HepG2 (cell line): ENCODE measurements at regions not wholly inside any gene's neighbourhood (a gene's known extent, or its start where the extent isn't known, plus 50 kb on each side); places are given as distances from the start of the nearest gene placed in this dataset.

Experiments used
- ATAC-seq: fragments of 200-7000 bp; cut with Tn5 transposase; 3 replicates; pipeline ENCODE4 v1.9.1; 2020; ENCODE audit warnings: mild to moderate bottlenecking, moderate library complexity
- BruUV-seq: library from RNA; stranded (reverse); fragments of 400-500 nt; replicated peaks from 2 replicates; lab custom pipeline; 2021; lab: Mats Ljungman, UMichigan
- CTCF ChIA-PET: fragments of 300-600 bp; formaldehyde crosslinking; extraction: SDS; loops from one replicate; lab custom pipeline; 2021; ENCODE audit warnings: low total read pairs, inconsistent platforms, low intra/inter-chr PET ratio; lab: Yijun Ruan, JAX
- POLR2A ChIA-PET: fragments of 350-600 bp; sonication (Branson Sonifier 250); formaldehyde crosslinking; loops from one replicate; lab custom pipeline; 2020; ENCODE audit warnings: antibody characterized with exemption, inconsistent platforms; lab: Yijun Ruan, JAX
- DNase-seq: peaks from one replicate; pipeline ENCODE4 v3.0.0-alpha.2; 2015; ENCODE audit warnings: low spot score
- FAIRE-seq: peaks from 3 replicates; lab custom pipeline; 2011; peaks lifted over from hg19 to GRCh38; lab: Jason Lieb, UNC
- H2AFZ ChIP-seq: one replicate; pipeline ENCODE4 v1.6.1; 2011; ENCODE audit warnings: low read length, inconsistent platforms
- H3K27ac ChIP-seq: fragments of 300-600 bp; 3 replicates; pipeline ENCODE4 v1.8.0; 2011; ENCODE audit warnings: mixed run types, mild to moderate bottlenecking, mixed read lengths, low read length, inconsistent platforms; ENCODE audit not compliant: insufficient read depth; ENCODE audit errors: extremely low read length
- H3K27me3 ChIP-seq, 2 experiments: fragments of 200-600 bp in 1 of 2; 2 replicates in 1 of 2; 3 replicates in 1 of 2; pipeline versions ENCODE4 v1.6.0 to v1.8.0; 2011; ENCODE audit warnings: low read length in 2 of 2, mild to moderate bottlenecking in 2 of 2, moderate library complexity in 2 of 2, inconsistent platforms in 1 of 2; ENCODE audit not compliant: insufficient read depth in 2 of 2, control insufficient read depth in 1 of 2
- H3K36me3 ChIP-seq, 2 experiments: fragments of 200-600 bp in 1 of 2; replicated peaks in 1 of 2; 2 replicates in 1 of 2; 3 replicates in 1 of 2; pipeline versions ENCODE4 v1.5.1 to v1.8.0; 2011; ENCODE audit warnings: low read length in 2 of 2, inconsistent platforms in 1 of 2; ENCODE audit not compliant: insufficient read depth in 2 of 2, control insufficient read depth in 1 of 2
- H3K4me1 ChIP-seq: 2 replicates; pipeline ENCODE4 v1.5.1; 2012; ENCODE audit warnings: low read length, inconsistent platforms; ENCODE audit not compliant: insufficient read depth
- H3K4me2 ChIP-seq: 2 replicates; pipeline ENCODE4 v1.6.0; 2011; ENCODE audit warnings: low read depth, low read length, inconsistent platforms
- H3K4me3 ChIP-seq, 3 experiments: fragments of 200-600 bp in 1 of 3; sonication (generic), shearing (Covaris generic) in 1 of 3; replicated peaks in 1 of 3; 2 replicates each; pipeline ENCODE4 v1.5.1; 2011 to 2016; ENCODE audit warnings: low read length in 3 of 3, inconsistent platforms in 2 of 3, low read depth in 2 of 3, mild to moderate bottlenecking in 2 of 3, control low read depth in 1 of 3, mixed read lengths in 1 of 3; ENCODE audit not compliant: insufficient read depth in 1 of 3
- H3K79me2 ChIP-seq: one replicate; pipeline ENCODE4 v1.6.1; 2011; ENCODE audit warnings: low read length, inconsistent platforms; ENCODE audit not compliant: insufficient read depth
- H3K9ac ChIP-seq: 2 replicates; pipeline ENCODE4 v1.6.0; 2011; ENCODE audit warnings: mild to moderate bottlenecking, low read depth, low read length, inconsistent platforms; ENCODE audit not compliant: insufficient read depth
- H3K9me3 ChIP-seq: 2 replicates; pipeline ENCODE4 v1.5.1; 2012; ENCODE audit warnings: mild to moderate bottlenecking, low read length
- H4K20me1 ChIP-seq: 2 replicates; pipeline ENCODE4 v1.6.0; 2011; ENCODE audit warnings: inconsistent platforms, mild to moderate bottlenecking, low read length, moderate library complexity; ENCODE audit not compliant: insufficient read depth
- ELK4 ChIP-seq: sonication (generic); formaldehyde crosslinking; IDR thresholded peaks from 2 replicates; pipeline ENCODE4 v1.9.0; 2021; ENCODE audit warnings: missing genetic modification reagents, borderline replicate concordance
- MIXL1 ChIP-seq: IDR thresholded peaks from 2 replicates; pipeline ENCODE4 v1.6.1; 2016
- MYC ChIP-seq: sonication (generic); formaldehyde crosslinking; IDR thresholded peaks from 2 replicates; pipeline ENCODE4 v1.9.0; 2021; ENCODE audit warnings: missing genetic modification reagents, borderline replicate concordance
- NAIF1 ChIP-seq: sonication (generic); formaldehyde crosslinking; IDR thresholded peaks from 2 replicates; pipeline ENCODE4 v1.5.0; 2020; ENCODE audit warnings: mild to moderate bottlenecking, missing genetic modification reagents, borderline replicate concordance
- PAWR ChIP-seq: sonication (generic); formaldehyde crosslinking; IDR thresholded peaks from 2 replicates; pipeline ENCODE4 v1.4.0; 2020; ENCODE audit warnings: missing genetic modification reagents, mild to moderate bottlenecking, borderline replicate concordance
- PHF5A ChIP-seq: IDR thresholded peaks from one replicate; pipeline ENCODE4 v1.6.1; 2018; ENCODE audit warnings: low read depth, missing genetic modification reagents; ENCODE audit not compliant: unreplicated experiment
- ZNF317 ChIP-seq: sonication (generic); formaldehyde crosslinking; IDR thresholded peaks from 2 replicates; pipeline ENCODE4 v1.5.0; 2020; ENCODE audit warnings: mild to moderate bottlenecking, missing genetic modification reagents
- ZNF34 ChIP-seq: sonication (generic); formaldehyde crosslinking; IDR thresholded peaks from 2 replicates; pipeline ENCODE4 v1.4.0; 2020; ENCODE audit warnings: mild to moderate bottlenecking, missing genetic modification reagents, borderline replicate concordance
- ZNF598 ChIP-seq: sonication (generic); formaldehyde crosslinking; IDR thresholded peaks from 2 replicates; pipeline ENCODE4 v1.5.1; 2020; ENCODE audit warnings: mild to moderate bottlenecking, missing genetic modification reagents, borderline replicate concordance
- ZNF841 ChIP-seq: sonication (generic); formaldehyde crosslinking; IDR thresholded peaks from 2 replicates; pipeline ENCODE4 v1.8.1; 2023; ENCODE audit warnings: missing genetic modification reagents, borderline replicate concordance
- WGBS: methylation state at CpG from one replicate; pipeline ENCODE4 v1.1.6; 2017; ENCODE audit warnings: low lambda C conversion rate; 5-methylcytosine and 5-hydroxymethylcytosine counted together
- in situ Hi-C: cut with HindIII; loops from 2 replicates; pipeline ENCODE4 v1.10.0; 2017; ENCODE audit warnings: low pct_unique_long_range_greater_than_20kb; ENCODE audit not compliant: extremely low pct_ligation_motif_present
- intact Hi-C: fragments of 100-400 bp; cut with micrococcal nuclease; formaldehyde crosslinking; loops from one replicate; pipeline ENCODE4 v1.10.0; 2022; ENCODE audit not compliant: unreplicated experiment
- TF ChIP-seq, protein P1 (sequence below): sonication (generic); formaldehyde crosslinking; IDR thresholded peaks from 2 replicates; pipeline ENCODE4 v1.4.0; 2020; ENCODE audit warnings: missing genetic modification reagents, borderline replicate concordance
- TF ChIP-seq, protein P2 (sequence below): sonication (generic); formaldehyde crosslinking; IDR thresholded peaks from 2 replicates; pipeline ENCODE4 v1.4.0; 2020; ENCODE audit warnings: mild to moderate bottlenecking, missing genetic modification reagents

- no peak for FAIRE-seq
Measured at GRCh38 chr4:14225688-14226207, 598.2 kb upstream of the BOD1L1 start.

More at GRCh38 chr4:14225688-14226207, 598.2 kb upstream of the BOD1L1 start:
- Histone ChIP-seq H3K4me3 (no peak overlapping the region), H3K4me2 (no peak overlapping the region), H3K9me3 (peaks cover 89% of the 10 kb centered on the region), H3K9ac (no peak overlapping the region), H3K79me2 (no peaks in the 10 kb centered on the region), H4K20me1 (no peaks in the 10 kb centered on the region), H3K27ac (no peak overlapping the region), H3K36me3 (no peaks in the 10 kb centered on the region), H3K4me1 (no peaks in the 10 kb centered on the region), H2AFZ (no peak overlapping the region)
- POLR2A ChIA-PET, result no interaction called here
- intact Hi-C loops (no loop called here), in situ Hi-C loops (no loop called here)
- CTCF ChIA-PET, result no interaction called here
- no peak for DNase-seq
- under 1% methylated on average over 3 of the region's 3 CpGs for WGBS
- no TSS peak for BruUV-seq
- TF ChIP-seq ZNF34 (CRISPR knock-in tag), result no peak
- TF ChIP-seq ZNF598 (CRISPR knock-in tag), result no peak
- TF ChIP-seq NAIF1, result no peak
- no peak for TF ChIP-seq MIXL1
- TF ChIP-seq MYC (CRISPR knock-in tag), result no peak
- TF ChIP-seq, protein P1, sequence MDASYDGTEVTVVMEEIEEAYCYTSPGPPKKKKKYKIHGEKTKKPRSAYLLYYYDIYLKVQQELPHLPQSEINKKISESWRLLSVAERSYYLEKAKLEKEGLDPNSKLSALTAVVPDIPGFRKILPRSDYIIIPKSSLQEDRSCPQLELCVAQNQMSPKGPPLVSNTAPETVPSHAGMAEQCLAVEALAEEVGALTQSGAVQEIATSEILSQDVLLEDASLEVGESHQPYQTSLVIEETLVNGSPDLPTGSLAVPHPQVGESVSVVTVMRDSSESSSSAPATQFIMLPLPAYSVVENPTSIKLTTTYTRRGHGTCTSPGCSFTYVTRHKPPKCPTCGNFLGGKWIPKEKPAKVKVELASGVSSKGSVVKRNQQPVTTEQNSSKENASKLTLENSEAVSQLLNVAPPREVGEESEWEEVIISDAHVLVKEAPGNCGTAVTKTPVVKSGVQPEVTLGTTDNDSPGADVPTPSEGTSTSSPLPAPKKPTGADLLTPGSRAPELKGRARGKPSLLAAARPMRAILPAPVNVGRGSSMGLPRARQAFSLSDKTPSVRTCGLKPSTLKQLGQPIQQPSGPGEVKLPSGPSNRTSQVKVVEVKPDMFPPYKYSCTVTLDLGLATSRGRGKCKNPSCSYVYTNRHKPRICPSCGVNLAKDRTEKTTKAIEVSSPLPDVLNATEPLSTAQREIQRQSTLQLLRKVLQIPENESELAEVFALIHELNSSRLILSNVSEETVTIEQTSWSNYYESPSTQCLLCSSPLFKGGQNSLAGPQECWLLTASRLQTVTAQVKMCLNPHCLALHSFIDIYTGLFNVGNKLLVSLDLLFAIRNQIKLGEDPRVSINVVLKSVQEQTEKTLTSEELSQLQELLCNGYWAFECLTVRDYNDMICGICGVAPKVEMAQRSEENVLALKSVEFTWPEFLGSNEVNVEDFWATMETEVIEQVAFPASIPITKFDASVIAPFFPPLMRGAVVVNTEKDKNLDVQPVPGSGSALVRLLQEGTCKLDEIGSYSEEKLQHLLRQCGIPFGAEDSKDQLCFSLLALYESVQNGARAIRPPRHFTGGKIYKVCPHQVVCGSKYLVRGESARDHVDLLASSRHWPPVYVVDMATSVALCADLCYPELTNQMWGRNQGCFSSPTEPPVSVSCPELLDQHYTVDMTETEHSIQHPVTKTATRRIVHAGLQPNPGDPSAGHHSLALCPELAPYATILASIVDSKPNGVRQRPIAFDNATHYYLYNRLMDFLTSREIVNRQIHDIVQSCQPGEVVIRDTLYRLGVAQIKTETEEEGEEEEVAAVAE (CRISPR knock-in tag), result no peak
- TF ChIP-seq, protein P2, sequence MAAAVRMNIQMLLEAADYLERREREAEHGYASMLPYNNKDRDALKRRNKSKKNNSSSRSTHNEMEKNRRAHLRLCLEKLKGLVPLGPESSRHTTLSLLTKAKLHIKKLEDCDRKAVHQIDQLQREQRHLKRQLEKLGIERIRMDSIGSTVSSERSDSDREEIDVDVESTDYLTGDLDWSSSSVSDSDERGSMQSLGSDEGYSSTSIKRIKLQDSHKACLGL, result no peak
- TF ChIP-seq PHF5A (CRISPR knock-in tag), result no peak
- TF ChIP-seq ZNF841 (CRISPR knock-in tag), result no peak
- TF ChIP-seq ELK4 (CRISPR knock-in tag), result no peak
- TF ChIP-seq PAWR, result no peak
- TF ChIP-seq ZNF317 (CRISPR knock-in tag), result no peak
- TF ChIP-seq, all 625 proteins: peak for 0
- ATAC-seq, result no peak
- no peaks in the 10 kb centered on the region for H3K27me3 ChIP-seq
